ENCODE measurements at regions not wholly inside any gene's neighbourhood (a gene's known extent, or its start where the extent isn't known, plus 50 kb on each side); places are given as distances from the start of the nearest gene placed in this dataset.

DNA sequence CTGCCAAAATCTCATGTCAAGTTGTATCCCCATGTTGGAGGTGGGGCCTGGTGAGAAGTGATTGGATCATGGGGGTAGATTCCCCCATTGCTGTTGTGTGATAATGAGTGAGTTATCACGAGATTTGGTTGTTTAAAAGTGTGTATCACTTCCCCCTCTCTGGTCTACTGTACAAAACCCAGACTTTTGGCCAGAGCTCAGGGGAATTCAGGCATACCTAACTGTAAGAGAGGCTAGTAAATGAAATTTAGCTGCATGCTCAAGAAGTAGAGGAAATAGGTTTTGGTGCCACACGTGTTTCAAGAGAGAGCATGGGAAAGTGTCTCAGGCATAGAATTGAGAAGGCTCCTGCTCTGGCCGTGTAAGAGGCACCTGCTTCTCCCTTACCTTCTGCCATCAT is 190.5 kb upstream of the GALNTL6 start:
- H3K27me3 Mint-ChIP-seq (ENCODE audit: low read depth in 2 of 2): no peaks in the 10 kb centered on the region
- peaks cover 0 to 5% of the 10 kb centered on the region in 2 donors for H3K4me1 Mint-ChIP-seq
- ATAC-seq (no peak), DNase-seq (no peak)
- Histone ChIP-seq H3K4me3 (ENCODE audit: low read length) (no peak overlapping the region), H3K27ac (ENCODE audit: low read length) (no peak overlapping the region), H3K9me3 (ENCODE audit: control insufficient read depth, insufficient read depth, low read length) (no peaks in the 10 kb centered on the region), H3K27me3 (ENCODE audit: control insufficient read depth, insufficient read depth, low read length) (no peaks in the 10 kb centered on the region), H3K4me1 (ENCODE audit: control insufficient read depth, insufficient read depth, low read length) (no peaks in the 10 kb centered on the region), H3K36me3 (ENCODE audit: control insufficient read depth, insufficient read depth, low read length) (no peaks in the 10 kb centered on the region)
- H3K27ac Mint-ChIP-seq: no peak overlapping the region
- WGBS (ENCODE audit: insufficient coverage): 59% methylated on average over 2 of the region's 3 CpGs
- peaks cover 6% of the 10 kb centered on the region for H3K36me3 Mint-ChIP-seq
- TF ChIP-seq, protein P1, sequence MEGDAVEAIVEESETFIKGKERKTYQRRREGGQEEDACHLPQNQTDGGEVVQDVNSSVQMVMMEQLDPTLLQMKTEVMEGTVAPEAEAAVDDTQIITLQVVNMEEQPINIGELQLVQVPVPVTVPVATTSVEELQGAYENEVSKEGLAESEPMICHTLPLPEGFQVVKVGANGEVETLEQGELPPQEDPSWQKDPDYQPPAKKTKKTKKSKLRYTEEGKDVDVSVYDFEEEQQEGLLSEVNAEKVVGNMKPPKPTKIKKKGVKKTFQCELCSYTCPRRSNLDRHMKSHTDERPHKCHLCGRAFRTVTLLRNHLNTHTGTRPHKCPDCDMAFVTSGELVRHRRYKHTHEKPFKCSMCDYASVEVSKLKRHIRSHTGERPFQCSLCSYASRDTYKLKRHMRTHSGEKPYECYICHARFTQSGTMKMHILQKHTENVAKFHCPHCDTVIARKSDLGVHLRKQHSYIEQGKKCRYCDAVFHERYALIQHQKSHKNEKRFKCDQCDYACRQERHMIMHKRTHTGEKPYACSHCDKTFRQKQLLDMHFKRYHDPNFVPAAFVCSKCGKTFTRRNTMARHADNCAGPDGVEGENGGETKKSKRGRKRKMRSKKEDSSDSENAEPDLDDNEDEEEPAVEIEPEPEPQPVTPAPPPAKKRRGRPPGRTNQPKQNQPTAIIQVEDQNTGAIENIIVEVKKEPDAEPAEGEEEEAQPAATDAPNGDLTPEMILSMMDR (IDR thresholded peaks at IDR 0.05): no peak
- intact Hi-C loops (cut with micrococcal nuclease): no loop called here
- H3K4me3 Mint-ChIP-seq: no peak overlapping the region
- H3K9me3 Mint-ChIP-seq: peaks cover 0 to 4% of the 10 kb centered on the region in 2 donors

DNA sequence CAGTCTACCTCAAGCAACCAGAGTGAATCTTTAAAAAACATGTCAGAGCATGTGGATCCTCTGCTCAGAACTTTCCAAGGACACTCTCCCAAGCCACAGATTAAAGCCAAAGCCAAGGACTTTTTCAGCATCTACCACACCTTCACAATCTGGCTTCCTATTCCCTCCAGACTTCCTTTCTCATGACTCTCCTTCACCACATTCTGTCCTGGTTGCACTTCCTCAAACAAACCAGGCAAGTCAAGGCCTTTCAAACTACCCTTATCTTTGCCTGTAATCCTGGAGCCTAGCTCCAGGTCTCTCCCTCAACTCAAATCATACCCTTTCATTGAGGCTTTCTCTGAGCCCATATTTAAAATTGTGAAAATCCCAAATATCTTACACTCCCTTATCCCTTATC is 191.6 kb upstream of the GALNTL6 start:
- H3K9me3 ChIP-seq (ENCODE audit: control insufficient read depth, insufficient read depth, low read length): no peaks in the 10 kb centered on the region
- no peak overlapping the region for H3K27ac Mint-ChIP-seq
- H3K27me3 Mint-ChIP-seq (ENCODE audit: low read depth in 2 of 2): no peaks in the 10 kb centered on the region
- intact Hi-C loops (cut with micrococcal nuclease): no loop called here
- peaks cover 6% of the 10 kb centered on the region for H3K36me3 Mint-ChIP-seq
- ATAC-seq: no peak
- no peak overlapping the region for H3K27ac ChIP-seq (ENCODE audit: low read length)
- TF ChIP-seq, protein P1 (IDR thresholded peaks at IDR 0.05): no peak
- H3K27me3 ChIP-seq (ENCODE audit: control insufficient read depth, insufficient read depth, low read length): no peaks in the 10 kb centered on the region
- no peak overlapping the region for H3K4me3 Mint-ChIP-seq
- DNase-seq: no peak
- H3K4me1 ChIP-seq (ENCODE audit: control insufficient read depth, insufficient read depth, low read length): no peaks in the 10 kb centered on the region
- H3K9me3 Mint-ChIP-seq: peaks cover 0 to 4% of the 10 kb centered on the region in 2 donors
- no peak overlapping the region for H3K4me3 ChIP-seq (ENCODE audit: low read length)
- peaks cover 0 to 5% of the 10 kb centered on the region in 2 donors for H3K4me1 Mint-ChIP-seq
- H3K36me3 ChIP-seq (ENCODE audit: control insufficient read depth, insufficient read depth, low read length): no peaks in the 10 kb centered on the region

DNA sequence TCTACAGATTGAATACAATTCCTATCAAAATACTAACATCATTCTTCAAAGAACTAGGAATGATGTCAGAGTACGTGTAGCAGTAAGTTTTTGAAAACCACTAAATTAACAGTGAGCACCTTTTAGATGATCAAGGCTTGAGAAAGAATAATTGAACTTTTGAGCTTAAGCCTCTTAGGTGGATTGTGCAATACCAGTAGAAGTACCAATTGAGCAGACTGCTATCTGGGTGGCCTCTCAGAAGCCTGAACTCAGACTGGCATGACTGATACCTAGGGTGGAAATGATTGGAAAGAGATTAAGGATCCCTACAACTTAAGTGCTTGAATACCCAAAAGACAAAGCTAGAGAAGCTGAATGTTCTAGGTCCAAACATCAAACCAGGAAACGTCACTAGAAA is 200.3 kb upstream of the GALNTL6 start:
- TF ChIP-seq, protein P1 (IDR thresholded peaks at IDR 0.05): no peak
- Histone ChIP-seq H3K36me3 (ENCODE audit: control insufficient read depth, insufficient read depth, low read length) (no peaks in the 10 kb centered on the region), H3K4me3 (ENCODE audit: low read length) (no peak overlapping the region), H3K9me3 (ENCODE audit: control insufficient read depth, insufficient read depth, low read length) (peaks cover 8% of the 10 kb centered on the region), H3K27ac (ENCODE audit: low read length) (no peak overlapping the region), H3K27me3 (ENCODE audit: control insufficient read depth, insufficient read depth, low read length) (no peaks in the 10 kb centered on the region), H3K4me1 (ENCODE audit: control insufficient read depth, insufficient read depth, low read length) (no peaks in the 10 kb centered on the region)
- DNase-seq (no peak), ATAC-seq (no peak)
- Mint-ChIP-seq H3K36me3 (no peaks in the 10 kb centered on the region), H3K4me3 (no peak overlapping the region), H3K27me3 (ENCODE audit: low read depth in 2 of 2) (no peaks in the 10 kb centered on the region), H3K27ac (no peak overlapping the region), H3K4me1 (no peaks in the 10 kb centered on the region), H3K9me3 (peaks cover 9 to 11% of the 10 kb centered on the region in 2 donors)
- intact Hi-C loops (cut with micrococcal nuclease): no loop called here
- WGBS (ENCODE audit: insufficient coverage): 66% methylated on average over 2 of the region's 2 CpGs

DNA sequence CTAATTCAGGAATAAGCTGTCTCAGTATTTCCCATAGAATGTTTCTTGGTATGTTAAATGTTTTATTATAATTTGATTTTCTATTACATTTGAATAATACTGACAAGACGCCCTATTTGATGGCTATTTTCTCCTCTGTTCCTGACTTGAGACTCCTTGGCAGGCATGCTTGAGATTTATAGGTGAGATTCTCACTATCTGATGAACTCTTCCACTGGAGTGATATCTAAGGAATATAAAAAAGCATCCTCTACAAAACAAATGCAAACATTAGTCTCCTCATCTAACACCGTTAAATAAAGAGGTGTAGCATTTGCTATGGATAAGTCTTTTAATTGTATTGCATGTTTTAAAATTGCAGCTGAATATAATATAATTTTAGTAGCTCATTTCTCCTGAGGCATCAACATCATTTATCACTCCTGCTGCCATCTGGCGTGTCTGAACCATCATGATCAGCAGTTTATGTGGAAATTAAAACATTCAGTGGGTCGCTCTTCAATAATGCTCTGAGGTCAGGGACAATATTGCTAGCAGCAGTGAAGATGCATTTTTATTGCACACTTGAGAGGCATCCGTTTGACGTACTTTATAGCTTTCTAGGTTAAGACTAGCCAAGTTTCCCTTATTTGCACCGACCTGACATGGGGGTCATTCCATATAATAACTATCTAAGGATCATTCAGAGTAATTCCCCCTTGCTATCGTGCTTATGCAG is 210.4 kb upstream of the GALNTL6 start:
- intact Hi-C loops (cut with micrococcal nuclease): no loop called here
- no peak for ATAC-seq
- WGBS (ENCODE audit: insufficient coverage): 88% methylated on average over 6 of the region's 8 CpGs

More for the DNA sequence above, 210.4 kb upstream of the GALNTL6 start:
- Mint-ChIP-seq H3K4me1 (no peaks in the 10 kb centered on the region), H3K27me3 (ENCODE audit: low read depth in 2 of 2) (no peaks in the 10 kb centered on the region), H3K36me3 (no peaks in the 10 kb centered on the region), H3K4me3 (no peak overlapping the region), H3K27ac (no peak overlapping the region), H3K9me3 (peaks cover 4 to 8% of the 10 kb centered on the region in 2 donors)
- TF ChIP-seq, protein P1 (IDR thresholded peaks at IDR 0.05): no peak
- Histone ChIP-seq H3K27ac (ENCODE audit: low read length) (no peak overlapping the region), H3K27me3 (ENCODE audit: control insufficient read depth, insufficient read depth, low read length) (no peaks in the 10 kb centered on the region), H3K4me1 (ENCODE audit: control insufficient read depth, insufficient read depth, low read length) (no peaks in the 10 kb centered on the region), H3K9me3 (ENCODE audit: control insufficient read depth, insufficient read depth, low read length) (no peaks in the 10 kb centered on the region), H3K4me3 (ENCODE audit: low read length) (no peak overlapping the region), H3K36me3 (ENCODE audit: control insufficient read depth, insufficient read depth, low read length) (no peaks in the 10 kb centered on the region)
- DNase-seq: no peak
